Left cardiac atrium (tissue), 4 donors: ENCODE measurements at regions not wholly inside any gene's neighbourhood (a gene's known extent, or its start where the extent isn't known, plus 50 kb on each side); places are given as distances from the start of the nearest gene placed in this dataset.

ENCODE experiments used
- ATAC-seq, 2 donors: fragments of 200-7000 bp; cut with Tn5 transposase; one replicate each; pipeline ENCODE4 v1.9.1; 2020; ENCODE audit warnings: mild to moderate bottlenecking in 2 of 2, moderate library complexity in 2 of 2
- DNase-seq: peaks from one replicate; pipeline ENCODE4 v3.0.0-alpha.2; 2020
- intact Hi-C, 2 donors: fragments of 100-400 bp; cut with DNase I; formaldehyde crosslinking; loops; one replicate each; pipeline versions ENCODE4 v1.14.1 to v1.15.1; 2022 to 2023
- donor health status: DM: no; HTN: yes; CAD: no.
- donor health status: DM: no; HTN: yes; CAD: no; lungs with severe emphysema.
- donor health status: DM: yes; HTN: yes; CAD: no.
- donor health status: Dilated cardiomyopathy.

DNA sequence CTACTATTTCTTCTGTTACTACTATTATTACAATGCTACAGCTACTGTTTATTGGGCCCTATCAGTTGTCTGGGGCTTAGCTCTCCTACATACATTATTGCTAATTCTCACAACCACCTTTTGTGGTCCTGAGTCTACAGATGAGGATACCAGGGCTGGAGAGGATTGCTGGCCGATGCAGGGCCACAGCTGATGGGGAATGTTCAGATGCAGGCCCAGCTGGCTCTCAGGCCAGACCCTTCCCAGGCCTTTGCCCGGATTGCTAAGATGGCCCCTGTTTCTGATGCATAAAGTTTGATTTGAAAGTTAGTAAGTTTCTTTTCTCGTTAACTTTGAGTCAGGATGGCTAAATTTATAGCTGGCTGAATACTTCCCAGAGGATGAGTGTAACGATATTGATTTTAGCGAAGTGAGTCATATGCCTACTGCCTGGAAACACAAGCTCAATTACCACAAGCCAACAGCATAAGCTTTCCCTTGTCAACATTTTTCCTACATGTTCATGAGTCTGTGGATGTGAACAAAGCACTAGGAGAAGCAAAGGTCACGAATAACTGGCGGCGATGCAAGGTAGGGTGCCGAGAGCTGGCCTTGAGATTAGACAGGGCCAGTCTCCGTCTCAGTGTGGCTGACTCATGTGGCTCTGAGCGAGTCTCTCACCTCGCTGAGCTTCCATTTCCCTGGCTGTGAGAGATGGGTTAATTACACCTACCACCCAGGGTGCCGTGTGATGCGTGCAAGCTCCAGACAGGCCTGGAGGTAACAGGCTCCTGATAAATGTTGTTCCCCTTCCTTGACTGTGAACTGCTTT is 111.0 kb downstream of the BEGAIN start:
- intact Hi-C loops: no loop called here
- ATAC-seq (peak in 1 of 2 donors; percentile 33), DNase-seq (no peak)

DNA sequence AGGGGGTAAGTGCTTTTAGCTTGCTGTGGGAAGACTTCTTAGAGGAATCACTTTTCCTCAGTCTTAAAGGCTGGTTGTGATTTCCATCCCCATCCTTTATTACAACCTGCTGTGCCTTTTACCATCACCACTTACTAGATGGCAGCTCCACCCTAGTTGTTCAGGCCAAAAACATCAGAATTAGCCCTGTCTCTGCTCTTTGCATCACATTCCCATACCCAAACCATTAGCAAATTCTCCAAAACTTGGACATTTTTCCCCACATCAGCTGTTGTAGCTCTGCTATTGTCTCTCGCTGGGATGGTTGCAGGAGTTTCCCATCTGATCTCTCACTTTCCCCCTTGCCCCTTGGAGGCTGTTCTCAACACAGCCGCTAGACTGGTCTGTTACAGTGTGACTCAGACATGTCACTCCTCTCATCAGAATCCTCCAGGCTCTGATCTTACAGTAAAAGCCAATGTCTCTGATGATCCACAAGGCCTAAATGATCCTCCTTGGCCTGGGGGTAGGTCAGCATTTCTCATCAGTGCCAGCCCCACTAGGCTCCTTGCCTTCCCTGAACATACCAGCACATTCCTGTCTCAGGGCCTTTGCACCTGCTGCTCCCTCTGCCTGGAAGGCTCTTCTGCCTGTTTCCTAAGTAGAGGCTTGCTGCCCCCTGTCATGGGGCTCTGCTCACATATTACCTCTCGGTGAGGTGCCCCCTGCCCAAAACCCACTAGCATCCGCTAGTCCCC is 102.5 kb downstream of the BEGAIN start:
- intact Hi-C loops: no loop called here
- no peak for DNase-seq
- no peak for ATAC-seq

DNA sequence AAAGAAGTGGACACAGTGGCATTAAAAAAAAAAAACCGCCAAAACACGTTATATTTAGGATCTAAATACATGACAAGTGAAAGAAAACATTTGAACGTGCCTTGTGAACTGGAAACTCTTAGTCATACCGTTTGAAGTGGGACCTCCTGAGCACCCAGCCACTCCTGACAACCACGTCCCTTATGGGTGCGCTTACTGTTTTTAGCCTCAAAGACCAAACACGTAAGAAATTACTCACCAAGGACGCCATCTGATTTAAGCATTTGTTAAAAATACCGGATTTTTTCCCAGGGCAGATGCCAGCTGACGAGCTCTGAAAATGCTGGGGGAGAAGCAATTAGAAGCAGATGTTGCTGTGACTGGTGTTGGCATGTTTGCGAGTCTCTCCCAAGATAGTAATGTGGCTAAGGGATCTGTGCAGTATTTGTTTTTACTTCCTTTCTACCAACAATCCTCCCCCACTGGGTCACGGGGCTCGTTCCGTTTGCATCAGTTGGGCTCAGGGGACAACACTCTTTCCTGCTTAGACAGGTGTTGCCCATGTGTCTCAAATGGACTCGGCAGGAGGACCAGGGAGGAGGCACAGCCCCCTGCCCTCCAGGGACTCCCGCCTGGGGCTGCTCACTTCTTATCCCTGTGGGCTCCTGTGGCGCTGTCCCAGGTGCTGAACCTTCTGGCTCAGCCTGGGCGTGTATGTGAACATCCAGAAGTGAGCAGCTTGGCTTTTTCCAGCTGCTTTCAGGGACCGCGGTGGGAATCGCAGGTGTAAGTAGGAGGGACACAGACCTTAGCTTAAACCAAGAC is 101.0 kb downstream of the BEGAIN start:
- intact Hi-C loops: no loop called here
- DNase-seq (peak; percentile 73), ATAC-seq (peak; percentile 58 to 63)
